Ascending aorta (tissue), 2 donors: ENCODE measurements at regions not wholly inside any gene's neighbourhood (a gene's known extent, or its start where the extent isn't known, plus 50 kb on each side); places are given as distances from the start of the nearest gene placed in this dataset.

ENCODE experiments used
- DNase-seq, 2 donors: peaks; one replicate each; pipeline ENCODE4 v3.0.0-alpha.2; 2019; ENCODE audit warnings: low spot score in 2 of 2
- H3K27ac ChIP-seq, 2 donors: fragments of 200-600 bp; sonication (generic); one replicate each; pipeline ENCODE4 v1.5.1; 2016 to 2017; ENCODE audit warnings: mild to moderate bottlenecking in 1 of 2
- H3K27me3 ChIP-seq: fragments of 200-600 bp; sonication (generic); one replicate; pipeline ENCODE4 v1.5.1; 2017
- H3K36me3 ChIP-seq, 2 donors: fragments of 200-600 bp; sonication (generic); one replicate each; pipeline ENCODE4 v1.5.1; 2016
- H3K4me1 ChIP-seq, 2 donors: fragments of 200-600 bp; sonication (generic); one replicate each; pipeline ENCODE4 v1.5.1; 2016 to 2017; ENCODE audit warnings: mild to moderate bottlenecking in 1 of 2
- H3K4me3 ChIP-seq, 2 donors: fragments of 200-600 bp; sonication (generic); one replicate each; pipeline ENCODE4 v1.5.1; 2016 to 2017; ENCODE audit warnings: mild to moderate bottlenecking in 1 of 2
- H3K9me3 ChIP-seq, 2 donors: fragments of 200-600 bp; sonication (generic); one replicate each; pipeline ENCODE4 v1.5.1; 2016
- intact Hi-C: fragments of 100-400 bp; cut with DNase I; formaldehyde crosslinking; loops from one replicate; pipeline ENCODE4 v1.15.1; 2023
- TF ChIP-seq, protein P1 (sequence below), 3 experiments: fragments of 200-600 bp in 2 of 3; fragments of 450-650 bp in 1 of 3; sonication (generic) in 2 of 3; IDR thresholded peaks; one replicate each; pipeline ENCODE4 v1.5.1; 2016 to 2019; ENCODE audit warnings: antibody characterized with exemption in 3 of 3, mild to moderate bottlenecking in 1 of 3, moderate library complexity in 1 of 3

DNA sequence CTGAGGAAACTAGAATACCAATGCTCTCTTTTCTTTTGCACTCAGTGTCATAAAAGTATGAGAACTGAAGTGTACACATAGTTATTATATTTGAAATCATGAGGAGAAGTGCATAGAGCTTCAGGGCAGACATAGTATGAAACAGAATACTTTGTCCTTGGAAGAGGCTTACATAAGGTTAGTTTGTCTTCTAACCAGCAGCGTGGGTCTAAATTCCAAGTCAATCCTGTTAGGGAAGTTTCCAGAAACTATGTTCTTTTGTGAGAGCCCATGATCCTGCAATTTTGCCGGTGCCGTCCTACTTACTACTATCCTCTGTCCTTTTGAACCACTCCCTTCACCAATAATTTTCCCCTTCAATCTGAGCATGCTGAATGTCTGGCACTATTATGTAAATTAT lies 156.2 kb downstream of the PABPC4L start:
- DNase-seq, result no peak
- Histone ChIP-seq H3K27ac (no peak overlapping the region), H3K27me3 (no peaks in the 10 kb centered on the region), H3K9me3 (no peaks in the 10 kb centered on the region), H3K36me3 (no peaks in the 10 kb centered on the region), H3K4me1 (no peaks in the 10 kb centered on the region), H3K4me3 (no peak overlapping the region)
- intact Hi-C loops, result no loop called here
- TF ChIP-seq, protein P1, sequence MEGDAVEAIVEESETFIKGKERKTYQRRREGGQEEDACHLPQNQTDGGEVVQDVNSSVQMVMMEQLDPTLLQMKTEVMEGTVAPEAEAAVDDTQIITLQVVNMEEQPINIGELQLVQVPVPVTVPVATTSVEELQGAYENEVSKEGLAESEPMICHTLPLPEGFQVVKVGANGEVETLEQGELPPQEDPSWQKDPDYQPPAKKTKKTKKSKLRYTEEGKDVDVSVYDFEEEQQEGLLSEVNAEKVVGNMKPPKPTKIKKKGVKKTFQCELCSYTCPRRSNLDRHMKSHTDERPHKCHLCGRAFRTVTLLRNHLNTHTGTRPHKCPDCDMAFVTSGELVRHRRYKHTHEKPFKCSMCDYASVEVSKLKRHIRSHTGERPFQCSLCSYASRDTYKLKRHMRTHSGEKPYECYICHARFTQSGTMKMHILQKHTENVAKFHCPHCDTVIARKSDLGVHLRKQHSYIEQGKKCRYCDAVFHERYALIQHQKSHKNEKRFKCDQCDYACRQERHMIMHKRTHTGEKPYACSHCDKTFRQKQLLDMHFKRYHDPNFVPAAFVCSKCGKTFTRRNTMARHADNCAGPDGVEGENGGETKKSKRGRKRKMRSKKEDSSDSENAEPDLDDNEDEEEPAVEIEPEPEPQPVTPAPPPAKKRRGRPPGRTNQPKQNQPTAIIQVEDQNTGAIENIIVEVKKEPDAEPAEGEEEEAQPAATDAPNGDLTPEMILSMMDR (IDR thresholded peaks at IDR 0.05), result no peak

DNA sequence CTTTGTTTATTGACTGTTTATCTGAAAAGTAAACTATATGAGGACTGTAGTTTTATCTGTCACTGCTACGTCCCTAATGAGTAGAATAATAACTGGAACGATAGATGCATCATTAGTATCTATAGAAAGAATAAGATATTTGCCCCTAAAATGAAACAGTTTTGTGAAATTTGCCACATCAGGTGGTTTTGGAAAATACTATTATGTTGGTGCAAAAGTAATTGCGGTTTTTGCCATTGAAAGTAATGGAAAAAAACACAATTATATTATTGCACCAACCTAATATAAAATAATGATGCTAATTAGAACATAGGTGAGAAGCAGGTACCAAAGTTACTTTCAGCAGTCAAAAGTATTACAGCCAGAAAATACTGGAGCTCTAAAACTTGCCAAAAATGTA lies 158.3 kb downstream of the PABPC4L start:
- intact Hi-C loops, result no loop called here
- DNase-seq, result no peak
- Histone ChIP-seq H3K4me1 (no peaks in the 10 kb centered on the region), H3K36me3 (no peaks in the 10 kb centered on the region), H3K4me3 (no peak overlapping the region), H3K27ac (no peak overlapping the region), H3K27me3 (no peaks in the 10 kb centered on the region), H3K9me3 (no peaks in the 10 kb centered on the region)
- TF ChIP-seq, protein P1 (IDR thresholded peaks at IDR 0.05), result no peak

DNA sequence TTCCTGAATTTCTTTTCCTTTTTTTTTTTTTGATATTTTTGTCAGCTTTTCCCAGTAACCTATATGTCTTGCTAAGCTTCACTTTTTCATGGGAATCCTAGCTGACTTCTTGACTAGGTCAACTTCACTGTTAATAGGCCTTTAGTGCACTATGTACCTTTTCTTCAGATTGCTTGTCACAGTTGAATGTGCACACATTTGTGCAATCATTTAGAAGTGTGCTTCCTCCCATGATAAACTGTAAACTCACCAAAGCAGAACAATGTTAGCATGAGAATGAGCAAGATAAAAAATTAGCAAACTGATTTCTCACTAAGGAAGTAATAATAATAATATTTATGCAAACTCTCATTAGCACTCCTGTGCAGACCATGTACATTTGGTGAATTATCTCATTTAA lies 173.2 kb downstream of the PABPC4L start:
- Histone ChIP-seq H3K4me3 (no peak overlapping the region), H3K4me1 (no peaks in the 10 kb centered on the region), H3K27me3 (no peaks in the 10 kb centered on the region), H3K36me3 (no peaks in the 10 kb centered on the region), H3K27ac (no peak overlapping the region), H3K9me3 (no peaks in the 10 kb centered on the region)
- TF ChIP-seq, protein P1 (IDR thresholded peaks at IDR 0.05), result no peak
- DNase-seq, result no peak
- intact Hi-C loops, result no loop called here

DNA sequence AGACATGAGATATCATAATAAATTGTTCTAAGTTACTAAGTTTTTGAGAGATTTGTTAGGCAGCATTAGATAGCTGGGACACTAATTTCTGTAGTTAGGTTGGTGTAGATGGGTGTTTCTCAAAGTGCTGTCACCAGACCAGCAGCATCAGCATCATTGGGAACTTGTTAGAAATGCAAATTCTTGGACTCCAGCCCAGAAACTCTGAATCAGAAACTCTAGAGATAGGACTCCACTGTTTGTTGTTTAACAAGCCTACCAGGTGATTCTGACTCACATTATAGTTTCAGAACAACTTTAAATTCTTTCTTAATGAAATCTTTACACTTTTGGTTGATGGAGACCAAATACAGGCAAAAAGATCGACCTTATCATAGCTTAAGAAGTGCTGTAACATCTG lies 173.7 kb downstream of the PABPC4L start:
- intact Hi-C loops, result no loop called here
- Histone ChIP-seq H3K4me1 (no peaks in the 10 kb centered on the region), H3K36me3 (no peaks in the 10 kb centered on the region), H3K9me3 (no peaks in the 10 kb centered on the region), H3K27ac (no peak overlapping the region), H3K27me3 (no peaks in the 10 kb centered on the region), H3K4me3 (no peak overlapping the region)
- TF ChIP-seq, protein P1 (IDR thresholded peaks at IDR 0.05), result no peak
- DNase-seq, result no peak

DNA sequence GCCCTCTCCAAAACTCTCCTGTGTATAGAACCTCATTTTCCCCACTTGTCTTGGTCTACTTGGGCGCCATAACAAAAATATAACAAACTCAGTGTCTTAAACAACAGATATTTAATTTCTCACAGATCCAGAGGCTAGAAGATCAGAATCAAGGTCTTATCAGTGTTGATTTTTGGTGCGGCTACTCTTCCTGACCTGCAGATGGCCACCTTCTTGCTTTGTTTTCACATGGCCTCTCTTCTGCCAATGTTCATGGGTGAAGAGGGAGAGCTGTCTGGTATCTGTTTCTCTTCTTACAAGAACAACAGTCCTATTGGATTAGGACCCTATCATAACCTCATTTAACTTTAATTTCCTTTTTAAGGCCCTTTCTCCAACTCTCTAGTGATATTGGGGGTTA lies 177.3 kb downstream of the PABPC4L start:
- H3K36me3 ChIP-seq, result no peaks in the 10 kb centered on the region
- no peak overlapping the region for H3K27ac ChIP-seq
- H3K9me3 ChIP-seq, result no peaks in the 10 kb centered on the region
- no peak overlapping the region for H3K4me3 ChIP-seq
- DNase-seq, result no peak
- no peaks in the 10 kb centered on the region for H3K27me3 ChIP-seq
- intact Hi-C loops, result no loop called here
- TF ChIP-seq, protein P1 (IDR thresholded peaks at IDR 0.05), result no peak
- no peaks in the 10 kb centered on the region for H3K4me1 ChIP-seq

DNA sequence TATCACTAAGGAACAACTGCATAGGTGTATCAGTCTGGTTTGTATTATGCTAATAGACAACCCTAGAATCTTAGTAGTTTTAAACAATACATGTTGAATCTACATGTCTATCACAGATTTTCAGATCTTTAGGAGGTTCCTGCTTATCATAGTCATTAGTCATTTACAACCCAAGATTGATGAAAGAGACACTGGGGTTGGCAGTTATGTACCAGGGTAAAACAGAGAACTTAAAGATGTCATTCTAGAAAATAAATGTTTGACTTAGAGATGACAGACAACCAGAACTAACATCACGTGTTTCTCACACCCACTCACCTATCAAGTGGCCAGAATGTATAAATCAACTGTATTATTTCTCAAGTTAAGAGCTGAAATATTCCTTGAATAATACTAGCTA lies 181.9 kb downstream of the PABPC4L start:
- no peak for DNase-seq
- H3K27ac ChIP-seq, result no peak overlapping the region
- intact Hi-C loops, result no loop called here
- H3K9me3 ChIP-seq, result no peaks in the 10 kb centered on the region
- TF ChIP-seq, protein P1 (IDR thresholded peaks at IDR 0.05), result no peak
- H3K4me3 ChIP-seq, result no peak overlapping the region
- H3K27me3 ChIP-seq, result no peaks in the 10 kb centered on the region
- no peaks in the 10 kb centered on the region for H3K36me3 ChIP-seq
- no peaks in the 10 kb centered on the region for H3K4me1 ChIP-seq
